Right cardiac atrium (tissue), 5 donors: ENCODE measurements at regions not wholly inside any gene's neighbourhood (a gene's known extent, or its start where the extent isn't known, plus 50 kb on each side); places are given as distances from the start of the nearest gene placed in this dataset.

Source experiments
- ATAC-seq, 2 donors: fragments of 200-7000 bp; cut with Tn5 transposase; one replicate each; pipeline versions ENCODE4 v1.8.0 to v1.9.1; 2020; ENCODE audit warnings: moderate library complexity in 2 of 2, mild to moderate bottlenecking in 1 of 2
- DNase-seq, 3 donors: peaks; one replicate each; pipeline ENCODE4 v3.0.0-alpha.2; 2020
- H3K27ac ChIP-seq: one replicate; pipeline ENCODE4 v1.5.1; 2013; ENCODE audit warnings: mild to moderate bottlenecking, low read length, control low read depth, moderate library complexity
- H3K27me3 ChIP-seq: one replicate; pipeline ENCODE4 v1.6.1; 2013; ENCODE audit not compliant: control insufficient read depth, insufficient read depth
- H3K4me1 ChIP-seq: one replicate; pipeline ENCODE4 v1.6.1; 2013; ENCODE audit warnings: low read length; ENCODE audit not compliant: control insufficient read depth, insufficient read depth
- H3K4me3 ChIP-seq: one replicate; pipeline ENCODE4 v1.5.1; 2013; ENCODE audit warnings: low read length, control low read depth
- H3K9me3 ChIP-seq: one replicate; pipeline ENCODE4 v1.6.1; 2013; ENCODE audit warnings: low read length; ENCODE audit not compliant: control insufficient read depth
- WGBS: extraction: QIAGEN DNeasy Blood & Tissue Kit; methylation state at CpG from one replicate; pipeline ENCODE4 v1.1.7; 2013; 5-methylcytosine and 5-hydroxymethylcytosine counted together
- intact Hi-C, 4 donors: fragments of 100-400 bp; cut with DNase I; formaldehyde crosslinking; loops; one replicate each; pipeline versions ENCODE4 v1.11.0 to v1.14.0; 2022 to 2023
- donor health status: healthy with polysubstance abuse.
- donor health status: DM: no; HTN: yes; CAD: no.
- donor health status: DM: no; HTN: no; CAD: no.
- donor health status: DM: no; HTN: yes; CAD: no; lungs with severe emphysema.
- donor health status: DM: yes; HTN: yes; CAD: no.

DNA sequence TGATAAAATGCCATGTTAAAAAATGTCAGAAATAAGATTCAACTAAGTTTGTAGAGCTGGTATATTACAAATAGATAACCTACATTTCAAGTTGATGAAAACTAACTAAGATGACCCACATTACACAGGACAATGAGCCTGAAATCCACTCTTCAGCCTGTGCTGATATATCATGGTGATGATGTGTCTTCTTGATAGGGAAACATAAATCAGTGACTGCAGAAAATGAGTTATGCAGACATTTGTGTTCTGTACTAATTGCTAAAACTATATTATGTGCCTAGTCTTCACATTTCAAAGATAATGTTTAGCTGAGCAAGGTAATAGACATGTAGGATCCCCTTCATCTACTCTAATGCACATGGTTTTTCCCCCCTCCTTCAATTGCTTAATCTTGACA lies 331.6 kb upstream of the F9 start:
- ATAC-seq (no peak), DNase-seq (no peak)
- no peak overlapping the region for H3K4me3 ChIP-seq
- no peak overlapping the region for H3K27ac ChIP-seq
- H3K4me1 ChIP-seq = no peaks in the 10 kb centered on the region
- H3K27me3 ChIP-seq = no peaks in the 10 kb centered on the region
- intact Hi-C loops = no loop called here
- no peaks in the 10 kb centered on the region for H3K9me3 ChIP-seq

GRCh38 chrX:139196890-139197289 lies 333.6 kb upstream of the F9 start:
- Histone ChIP-seq H3K9me3 (no peaks in the 10 kb centered on the region), H3K4me3 (no peak overlapping the region), H3K27me3 (no peaks in the 10 kb centered on the region), H3K27ac (no peak overlapping the region), H3K4me1 (no peaks in the 10 kb centered on the region)
- 83% methylated on average over 3 of the region's 3 CpGs for WGBS
- ATAC-seq = no peak
- no peak for DNase-seq
- intact Hi-C loops = no loop called here

DNA sequence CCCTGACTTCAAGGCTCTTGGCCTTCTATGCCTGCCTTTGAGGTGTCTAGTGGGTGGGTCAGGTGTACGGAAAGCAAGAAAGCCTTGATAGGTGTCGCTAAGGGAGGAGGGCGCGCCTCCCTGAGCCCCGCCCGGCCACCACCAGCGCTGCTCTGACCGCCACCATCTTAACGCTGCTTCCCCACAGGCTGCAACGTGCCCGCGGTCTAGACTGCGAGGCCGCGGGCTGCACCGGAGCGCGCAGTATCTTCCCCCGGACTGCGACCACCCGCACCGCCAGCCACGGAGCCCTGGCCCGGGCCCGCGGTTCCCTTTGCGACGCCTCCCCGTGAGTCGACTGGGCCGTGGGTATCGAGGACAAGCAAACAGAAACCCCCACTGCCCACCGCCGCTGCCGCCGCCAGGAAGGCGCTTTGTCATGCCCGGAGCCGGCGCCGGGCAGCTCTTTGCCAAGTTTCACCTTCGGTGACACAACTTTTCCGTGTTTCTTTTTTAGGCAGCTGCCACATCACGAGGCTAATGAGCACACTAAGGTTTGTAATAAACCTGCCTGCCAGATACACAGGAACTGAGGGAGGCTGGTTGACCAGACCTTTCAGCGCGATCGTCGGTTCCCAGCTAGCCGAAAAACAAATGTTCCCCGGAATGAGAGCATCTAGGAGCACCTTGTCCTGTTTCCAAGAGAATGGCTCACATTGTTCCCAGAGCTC lies 335.8 kb upstream of the F9 start:
- H3K4me3 ChIP-seq = peak overlapping the region; percentile 58
- intact Hi-C loops = no loop called here
- H3K27me3 ChIP-seq = no peaks in the 10 kb centered on the region
- WGBS = 6% methylated on average over 50 of the region's 50 CpGs
- DNase-seq (peak in 1 of 3 donors; percentile 48), ATAC-seq (peak; percentile 29 to 70)
- H3K27ac ChIP-seq = no peak overlapping the region
- no peaks in the 10 kb centered on the region for H3K9me3 ChIP-seq
- H3K4me1 ChIP-seq = no peaks in the 10 kb centered on the region

DNA sequence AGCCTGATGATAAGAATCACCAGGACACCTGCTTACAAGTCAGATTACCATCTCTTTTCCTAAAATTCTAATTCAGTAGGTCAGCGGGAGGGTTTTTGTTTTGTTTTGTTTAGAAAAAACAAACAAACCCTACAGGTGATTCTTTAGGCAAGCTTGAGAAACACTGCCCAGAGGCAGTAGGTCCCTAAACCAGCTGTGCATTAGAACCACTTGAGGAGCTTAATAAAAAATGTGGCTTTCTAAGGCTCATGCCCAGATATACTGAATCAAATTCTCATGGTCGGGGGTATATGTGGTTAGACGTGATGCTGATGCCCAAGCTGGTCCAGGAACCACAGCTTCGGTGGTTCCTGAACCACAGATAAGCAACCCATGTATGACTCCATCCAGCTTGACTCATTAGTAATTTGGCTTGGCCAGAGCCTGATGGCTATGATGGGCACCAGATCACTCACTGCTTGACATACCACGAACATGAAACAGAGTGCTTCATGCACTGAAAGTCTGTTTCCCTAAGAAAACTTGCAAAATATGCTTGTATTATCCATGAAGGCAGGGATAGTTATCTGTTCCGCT lies 338.1 kb upstream of the F9 start:
- H3K27me3 ChIP-seq = no peaks in the 10 kb centered on the region
- no peak for DNase-seq
- intact Hi-C loops = no loop called here
- no peak overlapping the region for H3K27ac ChIP-seq
- 80% methylated on average over 6 of the region's 6 CpGs for WGBS
- H3K4me3 ChIP-seq = no peak overlapping the region
- H3K4me1 ChIP-seq = no peaks in the 10 kb centered on the region
- no peaks in the 10 kb centered on the region for H3K9me3 ChIP-seq
- no peak for ATAC-seq

DNA sequence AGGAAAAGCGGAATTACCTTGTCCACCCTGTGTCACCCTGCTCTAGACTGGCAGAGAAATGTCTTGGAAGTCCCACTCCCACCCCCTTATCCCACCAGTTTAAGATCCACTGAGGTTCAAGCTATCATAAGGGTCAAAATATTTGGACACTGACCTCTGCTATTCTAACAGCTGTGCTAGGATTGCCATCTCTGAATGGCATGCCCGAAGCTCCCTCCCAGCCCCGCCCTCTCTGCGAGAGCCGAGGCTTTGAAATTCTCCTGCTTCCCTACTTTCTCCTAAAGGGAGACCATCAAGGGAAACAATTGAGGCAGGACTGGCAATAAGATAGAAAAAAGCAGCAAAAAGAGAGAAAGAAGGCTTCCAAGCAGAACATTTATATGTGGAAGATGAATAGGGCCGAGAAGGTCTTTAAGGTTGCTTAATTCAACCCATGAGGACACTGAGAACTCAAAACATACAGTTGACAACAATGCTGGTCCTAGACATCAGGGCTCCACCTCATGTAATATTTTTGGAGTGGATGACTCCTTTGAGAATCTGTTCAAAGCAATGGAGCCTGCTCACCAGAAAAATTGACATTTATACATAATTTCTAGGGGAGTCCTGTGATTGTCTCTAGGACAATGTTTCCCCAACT lies 338.7 kb upstream of the F9 start:
- no peaks in the 10 kb centered on the region for H3K9me3 ChIP-seq
- no peaks in the 10 kb centered on the region for H3K27me3 ChIP-seq
- no peaks in the 10 kb centered on the region for H3K4me1 ChIP-seq
- intact Hi-C loops = no loop called here
- no peak overlapping the region for H3K4me3 ChIP-seq
- WGBS = 87% methylated on average over 6 of the region's 6 CpGs
- no peak overlapping the region for H3K27ac ChIP-seq
- DNase-seq = no peak
- no peak for ATAC-seq

- Histone ChIP-seq H3K9me3 (no peaks in the 10 kb centered on the region), H3K4me3 (no peak overlapping the region), H3K27me3 (no peaks in the 10 kb centered on the region), H3K27ac (no peak overlapping the region), H3K4me1 (no peaks in the 10 kb centered on the region)
- 53% methylated on average over 2 of the region's 2 CpGs for WGBS
- ATAC-seq (no peak), DNase-seq (no peak)
- intact Hi-C loops = no loop called here
These were observed 339.3 kb upstream of the F9 start for GRCh38 chrX:139191286-139191685.

- Histone ChIP-seq H3K27me3 (no peaks in the 10 kb centered on the region), H3K9me3 (no peaks in the 10 kb centered on the region), H3K4me1 (no peaks in the 10 kb centered on the region), H3K4me3 (no peak overlapping the region), H3K27ac (no peak overlapping the region)
- ATAC-seq (no peak), DNase-seq (no peak)
- 94% methylated on average over 4 of the region's 4 CpGs for WGBS
- intact Hi-C loops = no loop called here
These were observed 342.8 kb upstream of the F9 start for GRCh38 chrX:139187738-139188137.

DNA sequence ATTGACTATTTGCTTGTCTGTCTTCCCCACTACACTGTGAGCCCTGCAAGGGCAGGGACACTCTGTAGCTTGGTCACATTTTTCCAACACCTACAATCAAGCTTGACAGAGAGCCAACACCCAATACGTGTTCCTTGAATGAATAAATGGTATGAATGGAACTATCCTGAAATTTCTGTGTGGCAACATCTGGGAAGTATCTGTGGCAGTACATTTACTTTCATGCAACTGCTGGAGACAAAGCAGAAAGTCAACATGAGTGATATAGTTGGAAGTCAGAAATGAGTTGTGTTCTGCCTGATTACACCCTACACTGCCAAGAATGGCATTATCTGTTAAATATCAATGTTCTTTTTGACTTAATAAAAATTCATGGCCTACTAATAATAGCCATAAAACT lies 343.5 kb upstream of the F9 start:
- H3K4me1 ChIP-seq = no peaks in the 10 kb centered on the region
- no peaks in the 10 kb centered on the region for H3K27me3 ChIP-seq
- intact Hi-C loops = no loop called here
- DNase-seq (no peak), ATAC-seq (no peak)
- H3K9me3 ChIP-seq = no peaks in the 10 kb centered on the region
- no peak overlapping the region for H3K27ac ChIP-seq
- H3K4me3 ChIP-seq = no peak overlapping the region
- 29% methylated on average over 1 of the region's 1 CpG for WGBS

DNA sequence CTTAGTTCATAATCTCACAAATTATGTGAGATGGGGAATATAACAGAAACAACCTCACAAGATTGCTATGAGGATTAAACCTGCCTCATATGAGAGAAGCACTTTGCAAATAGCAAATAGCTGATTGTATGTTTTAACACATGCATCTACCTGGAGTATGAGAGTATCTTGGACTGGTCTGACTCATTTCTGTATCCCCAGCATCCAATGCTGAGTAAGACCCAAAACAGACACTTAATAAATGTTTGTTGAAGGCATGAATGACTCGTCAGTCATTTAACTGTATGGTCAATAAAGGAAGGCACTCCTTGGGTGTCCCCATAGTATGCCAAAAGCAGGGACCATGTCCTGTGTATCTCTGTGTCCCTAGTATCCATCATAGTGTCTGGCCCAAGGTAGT lies 350.9 kb upstream of the F9 start:
- DNase-seq (no peak), ATAC-seq (no peak)
- H3K4me3 ChIP-seq = no peak overlapping the region
- WGBS = 76% methylated on average over 1 of the region's 1 CpG
- H3K9me3 ChIP-seq = no peaks in the 10 kb centered on the region
- H3K27ac ChIP-seq = no peak overlapping the region
- H3K27me3 ChIP-seq = no peaks in the 10 kb centered on the region
- intact Hi-C loops = no loop called here
- H3K4me1 ChIP-seq = no peaks in the 10 kb centered on the region

DNA sequence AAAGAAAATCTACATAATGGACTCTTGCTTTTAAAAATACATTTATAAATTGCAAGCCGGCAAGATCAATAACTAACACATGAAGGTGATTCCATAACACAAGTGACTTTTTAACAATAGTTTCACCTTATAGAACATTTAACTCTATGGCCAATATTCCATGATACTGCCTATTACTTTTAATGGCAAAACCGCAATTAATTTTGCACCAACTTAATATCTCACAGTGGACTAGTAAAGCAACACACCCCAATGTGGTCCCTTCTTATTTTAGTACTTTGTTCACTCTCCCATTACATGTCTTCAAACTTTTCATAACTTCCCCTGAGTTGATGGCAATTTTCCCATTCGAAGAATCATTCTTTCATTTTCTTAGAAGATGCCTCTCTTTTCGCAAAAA lies 351.6 kb upstream of the F9 start:
- H3K9me3 ChIP-seq = no peaks in the 10 kb centered on the region
- ATAC-seq (no peak), DNase-seq (no peak)
- no peak overlapping the region for H3K4me3 ChIP-seq
- H3K27me3 ChIP-seq = no peaks in the 10 kb centered on the region
- WGBS = 73% methylated on average over 4 of the region's 4 CpGs
- intact Hi-C loops = no loop called here
- no peak overlapping the region for H3K27ac ChIP-seq
- no peaks in the 10 kb centered on the region for H3K4me1 ChIP-seq

GRCh38 chrX:139172731-139173130 lies 357.8 kb upstream of the F9 start:
- Histone ChIP-seq H3K4me1 (no peaks in the 10 kb centered on the region), H3K4me3 (no peak overlapping the region), H3K27ac (no peak overlapping the region), H3K9me3 (no peaks in the 10 kb centered on the region), H3K27me3 (no peaks in the 10 kb centered on the region)
- WGBS = 86% methylated on average over 1 of the region's 1 CpG
- ATAC-seq = no peak
- no peak for DNase-seq
- intact Hi-C loops = no loop called here
